AG04450 (cell line): ENCODE measurements at regions not wholly inside any gene's neighbourhood (a gene's known extent, or its start where the extent isn't known, plus 50 kb on each side); places are given as distances from the start of the nearest gene placed in this dataset.

ENCODE experiments used
- CTCF ChIA-PET: fragments of 300-600, 350-600 bp; formaldehyde crosslinking; extraction: SDS; loops from one replicate; lab custom pipeline; 2022; ENCODE audit warnings: antibody characterized with exemption, inconsistent platforms; lab: Charles Lee
- POLR2A ChIA-PET: fragments of 350-600 bp; formaldehyde crosslinking; extraction: SDS; loops from one replicate; lab custom pipeline; 2021; ENCODE audit warnings: antibody characterized with exemption, inconsistent platforms; lab: Yijun Ruan, JAX
- DNase-seq: peaks from one replicate; pipeline ENCODE4 v3.0.0-alpha.2; 2011; ENCODE audit warnings: low read depth, low spot score
- H3K27ac ChIP-seq: one replicate; pipeline ENCODE4 v1.5.1; 2012; ENCODE audit warnings: low read depth, low read length, control low read depth
- H3K27me3 ChIP-seq: one replicate; pipeline ENCODE4 v1.6.0; 2012; ENCODE audit warnings: low read length; ENCODE audit not compliant: control insufficient read depth, insufficient read depth
- H3K4me3 ChIP-seq: 2 replicates; pipeline ENCODE4 v1.5.1; 2011; ENCODE audit warnings: mild to moderate bottlenecking, low read depth, low read length, control low read depth
- H3K9me3 ChIP-seq: 2 replicates; pipeline ENCODE4 v1.5.1; 2012; ENCODE audit warnings: low read length; ENCODE audit not compliant: control insufficient read depth, insufficient read depth
- CTCF ChIP-seq: IDR thresholded peaks from 2 replicates; pipeline ENCODE4 v1.5.1; 2011; ENCODE audit warnings: low read depth, low read length, control low read depth, inconsistent platforms

GRCh38 chr2:186032102-186032738, 293.6 kb downstream of the FSIP2 start:
- no peaks in the 10 kb centered on the region for H3K27me3 ChIP-seq
- POLR2A ChIA-PET = no interaction called here
- H3K27ac ChIP-seq = no peak overlapping the region
- no peak overlapping the region for H3K4me3 ChIP-seq
- no peak for DNase-seq
- TF ChIP-seq CTCF = no peak
- H3K9me3 ChIP-seq = no peaks in the 10 kb centered on the region
- CTCF ChIA-PET = no interaction called here

GRCh38 chr2:186032930-186033329, 294.3 kb downstream of the FSIP2 start:
- POLR2A ChIA-PET = no interaction called here
- no peak for DNase-seq
- H3K27me3 ChIP-seq = no peaks in the 10 kb centered on the region
- TF ChIP-seq CTCF = no peak
- H3K27ac ChIP-seq = no peak overlapping the region
- no peaks in the 10 kb centered on the region for H3K9me3 ChIP-seq
- CTCF ChIA-PET = no interaction called here
- no peak overlapping the region for H3K4me3 ChIP-seq

- ChIA-PET CTCF (no interaction called here), POLR2A (no interaction called here)
- no peaks in the 10 kb centered on the region for H3K27me3 ChIP-seq
- no peak for TF ChIP-seq CTCF
- no peak for DNase-seq
- no peak overlapping the region for H3K4me3 ChIP-seq
- H3K27ac ChIP-seq = no peak overlapping the region
- no peaks in the 10 kb centered on the region for H3K9me3 ChIP-seq
Measured at GRCh38 chr2:186033541-186033940, 294.9 kb downstream of the FSIP2 start.

- Histone ChIP-seq H3K27me3 (no peaks in the 10 kb centered on the region), H3K4me3 (no peak overlapping the region), H3K9me3 (no peaks in the 10 kb centered on the region), H3K27ac (no peak overlapping the region)
- no peak for TF ChIP-seq CTCF
- CTCF ChIA-PET = no interaction called here
- POLR2A ChIA-PET = no interaction called here
- DNase-seq = no peak
Measured at GRCh38 chr2:186036862-186037449, 298.4 kb downstream of the FSIP2 start.

- CTCF ChIA-PET = no interaction called here
- POLR2A ChIA-PET = no interaction called here
- H3K27me3 ChIP-seq = no peaks in the 10 kb centered on the region
- no peak overlapping the region for H3K27ac ChIP-seq
- DNase-seq = no peak
- H3K4me3 ChIP-seq = no peak overlapping the region
- no peaks in the 10 kb centered on the region for H3K9me3 ChIP-seq
- TF ChIP-seq CTCF = no peak
Measured at GRCh38 chr2:186042207-186043028, 303.8 kb downstream of the FSIP2 start.
